ENCODE measurements at regions not wholly inside any gene's neighbourhood (a gene's known extent, or its start where the extent isn't known, plus 50 kb on each side); places are given as distances from the start of the nearest gene placed in this dataset.
A peak's percentile ranks its signal among the peaks of the same experiment; 100 is the strongest.

- no peaks in the 10 kb centered on the region for H3K27me3 ChIP-seq (ENCODE audit: insufficient read depth, low read length, poor library complexity, severe bottlenecking)
- Mint-ChIP-seq H3K4me3 (no peak overlapping the region), H3K4me1 (no peaks in the 10 kb centered on the region), H3K27ac (no peak overlapping the region), H3K36me3 (no peaks in the 10 kb centered on the region), H3K27me3 (no peaks in the 10 kb centered on the region), H3K9me3 (peaks cover 0 to 2% (median 0%) of the 10 kb centered on the region in 5 donors)
- ChIA-PET CTCF (no interaction called here), POLR2A (no interaction called here)
- H3K4me1 ChIP-seq (ENCODE audit: insufficient read depth, low read length): no peaks in the 10 kb centered on the region
- no peak for DNase-seq
- no peaks in the 10 kb centered on the region for H3K9me3 ChIP-seq (ENCODE audit: low read length)
- H3K27ac ChIP-seq (ENCODE audit: low read depth, low read length): no peak overlapping the region
- H3K36me3 ChIP-seq (ENCODE audit: insufficient read depth, low read length): no peaks in the 10 kb centered on the region
- no peak overlapping the region for H3K4me3 ChIP-seq (ENCODE audit: low read length)
Observed at GRCh38 chr2:222038067-222038802, 260.6 kb downstream of the PAX3 start.

- no peaks in the 10 kb centered on the region for H3K27me3 Mint-ChIP-seq
- ChIA-PET CTCF (no interaction called here), POLR2A (no interaction called here)
- no peak overlapping the region for H3K27ac ChIP-seq (ENCODE audit: low read depth, low read length)
- no peak overlapping the region for H3K4me3 ChIP-seq (ENCODE audit: low read length)
- H3K36me3 Mint-ChIP-seq: no peaks in the 10 kb centered on the region
- peaks cover 0 to 2% (median 0%) of the 10 kb centered on the region in 5 donors for H3K9me3 Mint-ChIP-seq
- no peak overlapping the region for H3K27ac Mint-ChIP-seq
- no peaks in the 10 kb centered on the region for H3K9me3 ChIP-seq (ENCODE audit: low read length)
- H3K36me3 ChIP-seq (ENCODE audit: insufficient read depth, low read length): no peaks in the 10 kb centered on the region
- H3K27me3 ChIP-seq (ENCODE audit: insufficient read depth, low read length, poor library complexity, severe bottlenecking): no peaks in the 10 kb centered on the region
- H3K4me3 Mint-ChIP-seq: no peak overlapping the region
- no peaks in the 10 kb centered on the region for H3K4me1 Mint-ChIP-seq
- H3K4me1 ChIP-seq (ENCODE audit: insufficient read depth, low read length): no peaks in the 10 kb centered on the region
- no peak for DNase-seq
Observed at GRCh38 chr2:222037211-222037610, 261.6 kb downstream of the PAX3 start.

GRCh38 chr2:222034058-222034457 is 264.7 kb downstream of the PAX3 start:
- Histone ChIP-seq H3K27ac (ENCODE audit: low read depth, low read length) (no peak overlapping the region), H3K27me3 (ENCODE audit: insufficient read depth, low read length, poor library complexity, severe bottlenecking) (no peaks in the 10 kb centered on the region), H3K4me3 (ENCODE audit: low read length) (no peak overlapping the region), H3K36me3 (ENCODE audit: insufficient read depth, low read length) (no peaks in the 10 kb centered on the region), H3K4me1 (ENCODE audit: insufficient read depth, low read length) (no peaks in the 10 kb centered on the region), H3K9me3 (ENCODE audit: low read length) (no peaks in the 10 kb centered on the region)
- no peak for DNase-seq
- POLR2A ChIA-PET: no interaction called here
- no peak overlapping the region for H3K4me3 Mint-ChIP-seq
- no peaks in the 10 kb centered on the region for H3K36me3 Mint-ChIP-seq
- CTCF ChIA-PET: interaction anchor here (0.8 kb wide), 1 partner anchor 9 kb away, joined by 5 read pairs; no protein-coding TSS in a partner anchor
- no peaks in the 10 kb centered on the region for H3K4me1 Mint-ChIP-seq
- H3K27me3 Mint-ChIP-seq: no peaks in the 10 kb centered on the region
- H3K27ac Mint-ChIP-seq: no peak overlapping the region
- peaks cover 0 to 5% (median 2%) of the 10 kb centered on the region in 5 donors for H3K9me3 Mint-ChIP-seq

DNA sequence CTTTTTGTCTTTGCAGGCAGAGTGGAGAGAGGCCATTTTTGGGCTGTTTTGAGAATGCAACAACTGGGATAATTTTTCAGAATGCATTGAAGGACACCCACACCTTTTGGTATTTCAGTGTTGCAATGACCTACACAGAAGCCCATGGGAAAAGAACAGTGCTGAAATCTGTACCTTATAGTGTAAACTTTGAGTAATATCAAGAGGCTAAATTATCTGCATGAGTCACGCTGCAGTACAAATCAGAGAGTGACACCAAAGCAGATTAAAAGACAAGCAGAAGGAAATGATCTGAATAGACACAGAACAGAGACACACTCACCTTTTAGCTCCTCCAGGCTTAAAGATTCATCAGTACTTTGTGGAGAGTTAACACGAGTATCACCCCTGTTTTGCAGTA is 265.3 kb downstream of the PAX3 start:
- no peaks in the 10 kb centered on the region for H3K36me3 Mint-ChIP-seq
- H3K27me3 Mint-ChIP-seq: no peaks in the 10 kb centered on the region
- H3K4me1 Mint-ChIP-seq: no peaks in the 10 kb centered on the region
- ChIA-PET CTCF (interaction anchor here (0.8 kb wide), 1 partner anchor 9 kb away, joined by 3 read pairs; no protein-coding TSS in a partner anchor), POLR2A (no interaction called here)
- Histone ChIP-seq H3K27me3 (ENCODE audit: insufficient read depth, low read length, poor library complexity, severe bottlenecking) (no peaks in the 10 kb centered on the region), H3K9me3 (ENCODE audit: low read length) (no peaks in the 10 kb centered on the region), H3K4me3 (ENCODE audit: low read length) (no peak overlapping the region), H3K4me1 (ENCODE audit: insufficient read depth, low read length) (no peaks in the 10 kb centered on the region), H3K36me3 (ENCODE audit: insufficient read depth, low read length) (no peaks in the 10 kb centered on the region), H3K27ac (ENCODE audit: low read depth, low read length) (no peak overlapping the region)
- no peak for DNase-seq
- H3K27ac Mint-ChIP-seq: no peak overlapping the region
- no peak overlapping the region for H3K4me3 Mint-ChIP-seq
- peaks cover 0 to 5% (median 2%) of the 10 kb centered on the region in 5 donors for H3K9me3 Mint-ChIP-seq

GRCh38 chr2:222025881-222026271 is 272.9 kb downstream of the PAX3 start:
- H3K36me3 ChIP-seq (ENCODE audit: insufficient read depth, low read length): no peaks in the 10 kb centered on the region
- Mint-ChIP-seq H3K9me3 (peaks cover 0 to 1% (median 0%) of the 10 kb centered on the region in 5 donors), H3K4me1 (peaks cover 0 to 6% (median 2%) of the 10 kb centered on the region in 3 donors), H3K27ac (no peak overlapping the region), H3K27me3 (peaks cover 0 to 2% of the 10 kb centered on the region in 2 donors), H3K36me3 (no peaks in the 10 kb centered on the region), H3K4me3 (no peak overlapping the region)
- no peak for DNase-seq
- CTCF ChIA-PET: no interaction called here
- H3K9me3 ChIP-seq (ENCODE audit: low read length): no peaks in the 10 kb centered on the region
- no peak overlapping the region for H3K27ac ChIP-seq (ENCODE audit: low read depth, low read length)
- no peaks in the 10 kb centered on the region for H3K27me3 ChIP-seq (ENCODE audit: insufficient read depth, low read length, poor library complexity, severe bottlenecking)
- POLR2A ChIA-PET: no interaction called here
- no peak overlapping the region for H3K4me3 ChIP-seq (ENCODE audit: low read length)
- H3K4me1 ChIP-seq (ENCODE audit: insufficient read depth, low read length): no peaks in the 10 kb centered on the region

DNA sequence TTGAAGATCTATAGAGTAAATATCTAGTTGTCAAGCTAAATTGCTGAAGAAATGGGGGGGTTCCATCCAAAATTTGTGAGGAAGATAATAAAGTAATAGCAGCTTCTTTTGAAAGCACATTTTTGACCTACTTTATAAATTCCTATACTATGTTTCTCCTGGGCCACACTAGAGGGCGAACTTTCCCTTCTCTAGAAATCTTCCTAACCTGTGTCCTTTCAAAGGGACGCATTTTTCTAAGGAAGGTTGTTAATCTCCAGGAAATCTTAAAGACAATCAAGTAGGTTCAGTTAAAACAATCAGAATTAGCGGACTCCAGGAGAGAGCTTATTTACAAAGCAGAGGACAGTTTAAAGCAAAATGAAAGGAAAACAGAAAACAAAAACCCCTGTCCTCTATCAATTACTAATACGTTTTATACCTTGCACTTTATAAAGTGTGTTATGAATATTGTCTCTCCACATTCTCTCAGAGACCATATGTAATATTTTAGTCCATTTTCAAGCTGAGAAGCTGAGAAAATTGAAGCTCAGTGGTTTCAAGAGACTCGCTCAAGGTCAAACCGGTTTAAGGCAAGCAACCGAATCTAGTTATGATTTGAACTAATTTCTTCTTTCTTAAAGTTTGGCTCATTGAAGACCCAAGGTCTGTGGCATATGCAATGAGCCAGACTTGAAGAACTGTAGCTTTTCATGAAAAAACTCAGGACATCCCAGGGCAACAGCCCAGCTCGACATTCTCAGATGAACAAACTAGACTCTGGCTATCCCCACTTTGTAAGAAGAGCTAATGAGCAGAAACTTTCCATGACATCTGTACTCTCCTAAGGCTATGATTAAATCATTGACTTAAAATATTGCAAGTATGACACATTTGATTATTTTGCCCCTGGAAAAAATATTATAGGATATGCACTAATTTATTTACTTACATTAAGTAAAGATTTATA is 273.6 kb downstream of the PAX3 start:
- Mint-ChIP-seq H3K27me3 (peaks cover 0 to 2% of the 10 kb centered on the region in 2 donors), H3K9me3 (no peaks in the 10 kb centered on the region), H3K27ac (no peak overlapping the region), H3K4me1 (peaks cover 0 to 6% (median 2%) of the 10 kb centered on the region in 3 donors), H3K4me3 (peak overlapping the region in 2 of 7 donors; percentile 51 to 57), H3K36me3 (no peaks in the 10 kb centered on the region)
- no peak for DNase-seq
- Histone ChIP-seq H3K27me3 (ENCODE audit: insufficient read depth, low read length, poor library complexity, severe bottlenecking) (no peaks in the 10 kb centered on the region), H3K4me1 (ENCODE audit: insufficient read depth, low read length) (no peaks in the 10 kb centered on the region), H3K27ac (ENCODE audit: low read depth, low read length) (no peak overlapping the region), H3K36me3 (ENCODE audit: insufficient read depth, low read length) (no peaks in the 10 kb centered on the region), H3K4me3 (ENCODE audit: low read length) (no peak overlapping the region), H3K9me3 (ENCODE audit: low read length) (no peaks in the 10 kb centered on the region)
- CTCF ChIA-PET: interaction anchor here (0.8 to 1.3 kb wide), 2 partner anchors 8 to 9 kb away, joined by 3 to 5 read pairs; no protein-coding TSS in a partner anchor
- POLR2A ChIA-PET: no interaction called here

DNA sequence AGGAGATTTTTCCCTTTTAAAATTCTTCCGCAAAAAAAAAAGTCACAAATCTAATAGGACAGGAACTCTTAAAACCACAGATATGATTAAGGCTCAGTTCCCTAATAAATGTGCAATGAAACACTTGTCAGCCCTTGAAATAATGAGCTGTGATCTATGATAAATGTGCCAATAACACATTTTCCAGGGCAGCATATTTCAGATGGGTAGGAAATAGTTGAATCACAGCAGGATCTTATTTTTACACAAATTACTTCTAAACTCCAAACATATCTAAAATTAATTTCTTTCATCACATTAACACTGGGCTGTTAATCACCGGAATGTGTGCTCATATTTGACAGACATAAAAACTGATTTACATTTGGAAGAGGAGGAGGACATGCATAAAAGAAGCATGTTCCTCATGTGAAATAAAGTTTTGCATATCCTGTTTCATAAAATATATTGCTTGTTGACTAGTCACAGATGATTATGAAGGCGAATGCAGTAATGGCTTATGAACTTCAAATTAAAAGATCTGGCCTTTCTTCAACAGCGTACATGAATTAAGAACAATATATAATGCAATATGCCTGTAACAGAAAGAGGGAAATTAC is 281.4 kb downstream of the PAX3 start:
- H3K27me3 Mint-ChIP-seq: peaks cover 0 to 4% of the 10 kb centered on the region in 2 donors
- H3K9me3 ChIP-seq (ENCODE audit: low read length): no peaks in the 10 kb centered on the region
- H3K4me1 Mint-ChIP-seq: no peaks in the 10 kb centered on the region
- H3K27me3 ChIP-seq (ENCODE audit: insufficient read depth, low read length, poor library complexity, severe bottlenecking): no peaks in the 10 kb centered on the region
- H3K36me3 ChIP-seq (ENCODE audit: insufficient read depth, low read length): no peaks in the 10 kb centered on the region
- ChIA-PET CTCF (no interaction called here), POLR2A (no interaction called here)
- H3K9me3 Mint-ChIP-seq: peaks cover 0 to 3% (median 3%) of the 10 kb centered on the region in 5 donors
- H3K36me3 Mint-ChIP-seq: no peaks in the 10 kb centered on the region
- H3K4me1 ChIP-seq (ENCODE audit: insufficient read depth, low read length): no peaks in the 10 kb centered on the region
- H3K4me3 ChIP-seq (ENCODE audit: low read length): no peak overlapping the region
- no peak overlapping the region for H3K4me3 Mint-ChIP-seq
- no peak for DNase-seq
- H3K27ac ChIP-seq (ENCODE audit: low read depth, low read length): no peak overlapping the region
- no peak overlapping the region for H3K27ac Mint-ChIP-seq

DNA sequence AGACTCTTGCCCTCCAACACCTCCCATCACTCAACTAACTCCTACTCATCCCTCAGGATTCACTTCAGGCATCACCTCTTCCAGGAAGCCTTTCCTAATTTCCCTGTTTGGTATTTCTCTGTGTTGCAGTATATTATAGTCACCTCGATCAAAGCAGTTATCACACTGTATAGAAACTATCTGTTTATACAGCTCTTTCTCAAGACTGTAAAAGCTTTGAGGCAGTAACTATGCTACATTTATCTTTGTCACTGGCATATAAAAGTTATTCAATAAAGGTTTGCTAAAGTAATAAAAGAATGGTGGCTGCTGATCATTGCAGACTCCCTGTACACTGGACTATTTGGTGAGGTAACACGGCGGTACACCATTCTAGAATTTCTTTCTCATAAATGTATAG is 284.9 kb downstream of the PAX3 start:
- Mint-ChIP-seq H3K4me1 (no peaks in the 10 kb centered on the region), H3K4me3 (no peak overlapping the region), H3K27ac (no peak overlapping the region), H3K27me3 (peaks cover 0 to 4% of the 10 kb centered on the region in 2 donors), H3K9me3 (peaks cover 0 to 3% (median 3%) of the 10 kb centered on the region in 5 donors), H3K36me3 (no peaks in the 10 kb centered on the region)
- Histone ChIP-seq H3K27ac (ENCODE audit: low read depth, low read length) (no peak overlapping the region), H3K4me1 (ENCODE audit: insufficient read depth, low read length) (no peaks in the 10 kb centered on the region), H3K4me3 (ENCODE audit: low read length) (no peak overlapping the region), H3K36me3 (ENCODE audit: insufficient read depth, low read length) (no peaks in the 10 kb centered on the region), H3K27me3 (ENCODE audit: insufficient read depth, low read length, poor library complexity, severe bottlenecking) (no peaks in the 10 kb centered on the region), H3K9me3 (ENCODE audit: low read length) (no peaks in the 10 kb centered on the region)
- ChIA-PET CTCF (no interaction called here), POLR2A (no interaction called here)
- DNase-seq: no peak

Data from CD8-positive, alpha-beta memory T cell (primary cell).